ENCODE measurements at regions not wholly inside any gene's neighbourhood (a gene's known extent, or its start where the extent isn't known, plus 50 kb on each side); places are given as distances from the start of the nearest gene placed in this dataset.
"Not testable (repeated sequence)": the region's sequence is repeated elsewhere in the genome, so short reads cannot be mapped to it uniquely, and the experiment has no call there.

DNA sequence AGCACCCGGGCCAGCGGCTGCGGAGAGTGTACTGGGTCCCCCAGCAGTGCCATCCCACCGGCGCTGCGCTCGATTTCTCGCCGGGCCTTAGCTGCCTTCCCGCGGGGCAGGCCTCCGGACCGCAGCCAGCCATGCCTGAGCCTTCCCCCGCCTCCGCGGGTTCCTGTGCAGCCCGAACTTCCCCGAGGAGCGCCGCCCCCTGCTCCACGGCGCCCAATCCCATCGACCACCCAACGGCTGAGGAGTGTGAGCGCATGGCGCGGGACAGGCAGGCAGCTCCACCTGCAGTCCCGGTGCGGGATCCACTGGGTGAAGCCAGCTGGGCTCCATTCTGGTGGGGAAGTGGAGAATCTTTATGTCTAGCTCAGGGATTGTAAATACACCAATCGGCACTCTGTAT, 325.4 kb downstream of the PPP1R3A start:
- DNase-seq (ENCODE audit: low spot score): not testable (repeated sequence)

DNA sequence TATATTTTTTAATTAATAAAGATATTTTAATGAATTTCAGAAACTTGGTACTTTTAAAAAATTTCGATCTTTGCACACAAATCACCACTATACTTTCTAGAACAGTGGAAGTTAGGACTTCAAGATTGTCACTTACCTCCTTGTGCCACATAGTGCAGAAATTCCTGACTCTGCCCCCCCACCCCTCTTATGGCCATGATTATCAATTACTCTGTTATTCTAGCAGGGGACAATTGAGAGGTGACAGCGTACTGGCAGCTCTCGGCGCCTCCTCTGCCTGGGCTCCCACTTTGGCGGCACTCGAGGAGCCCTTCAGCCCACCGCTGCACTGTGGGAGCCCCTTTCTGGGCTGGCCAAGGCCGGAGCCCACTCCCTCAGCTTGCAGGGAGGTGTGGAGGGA, 325.9 kb downstream of the PPP1R3A start:
- DNase-seq (ENCODE audit: low spot score): not testable (repeated sequence)

- no peak for DNase-seq (ENCODE audit: low spot score)
Measured at GRCh38 chr7:113582471-113582870, 336.3 kb downstream of the PPP1R3A start.

- not testable (repeated sequence) for DNase-seq (ENCODE audit: low spot score)
Measured at GRCh38 chr7:113563257-113563656, 355.6 kb downstream of the PPP1R3A start.

DNA sequence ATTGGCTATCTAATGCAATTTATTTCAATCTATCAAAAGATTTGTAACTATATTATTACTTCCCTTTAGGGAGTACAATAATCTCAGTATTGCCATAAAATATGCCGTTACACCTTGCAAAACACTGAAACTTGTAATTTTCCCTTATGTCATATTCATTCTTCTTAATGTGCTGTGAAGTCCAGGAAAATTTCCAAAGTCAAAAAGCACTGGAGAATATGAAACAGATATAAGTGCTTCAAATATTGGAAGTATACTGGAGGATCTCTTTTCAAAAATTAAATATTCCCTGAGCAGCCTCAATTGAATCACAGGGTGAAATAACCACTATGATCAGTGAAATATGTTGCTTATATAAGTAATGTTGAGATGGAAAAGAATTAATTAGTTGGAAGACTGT, 356.0 kb downstream of the PPP1R3A start:
- no peak for DNase-seq (ENCODE audit: low spot score)

DNA sequence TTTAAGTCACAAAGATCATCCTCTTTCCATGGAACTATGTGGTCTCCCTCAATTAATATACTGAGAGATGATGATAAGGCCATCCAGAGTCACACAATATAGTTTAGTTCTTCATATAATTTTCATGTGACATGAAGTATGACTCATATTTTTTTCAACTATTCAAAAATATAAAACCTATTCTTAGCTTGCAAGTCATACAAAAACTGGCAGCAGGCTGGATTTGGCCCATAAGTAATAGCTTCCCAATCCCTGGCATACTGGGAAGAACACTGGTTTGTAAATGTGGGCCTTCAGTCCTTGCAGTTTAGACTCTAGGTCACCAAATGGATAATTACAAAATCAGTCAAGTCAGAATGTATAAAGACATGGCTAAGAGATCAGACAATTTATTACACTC, 356.6 kb downstream of the PPP1R3A start:
- DNase-seq (ENCODE audit: low spot score): no peak

DNA sequence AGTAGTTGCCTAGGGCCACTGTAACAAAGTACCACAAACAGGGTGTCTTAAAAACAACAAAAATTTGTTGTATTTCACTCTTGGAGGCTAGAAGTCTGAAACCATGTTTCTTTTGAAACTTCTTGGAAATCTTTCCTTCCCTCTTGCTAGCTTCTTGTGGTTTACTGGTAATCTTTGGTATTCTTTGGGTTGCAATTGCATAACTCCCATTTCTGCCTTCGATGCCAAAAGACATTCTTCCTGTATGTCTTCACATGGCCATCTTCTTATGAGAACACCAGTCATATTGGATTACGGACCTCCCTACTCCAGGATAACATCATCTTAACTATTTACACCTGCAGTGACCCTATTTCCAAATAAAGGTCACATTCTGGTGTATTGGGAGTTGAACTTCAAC, 357.4 kb downstream of the PPP1R3A start:
- no peak for DNase-seq (ENCODE audit: low spot score)

- DNase-seq (ENCODE audit: low spot score): no peak
Measured at GRCh38 chr7:113550966-113551365, 367.8 kb downstream of the PPP1R3A start.

DNA sequence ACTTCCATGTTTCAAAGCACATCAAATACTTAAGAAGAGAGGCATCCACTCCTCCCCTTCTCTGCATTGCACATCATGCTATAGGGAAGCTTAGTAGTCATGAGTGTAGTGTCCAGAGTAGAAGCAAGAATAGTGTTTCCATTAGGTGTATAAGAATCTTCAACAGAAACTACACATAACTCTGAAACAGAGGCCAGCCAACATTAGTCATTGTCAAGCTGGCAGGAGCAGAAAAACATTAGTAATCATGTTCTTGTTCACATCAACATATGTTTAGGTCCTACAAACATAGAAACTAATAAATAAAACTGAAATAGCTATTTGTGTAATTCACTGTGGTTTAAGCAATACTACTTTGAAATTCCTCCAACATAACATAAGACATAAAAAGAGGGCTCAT, 370.2 kb downstream of the PPP1R3A start:
- DNase-seq (ENCODE audit: low spot score): no peak

- no peak for DNase-seq (ENCODE audit: low spot score)
Measured at GRCh38 chr7:113548137-113548536, 370.7 kb downstream of the PPP1R3A start.

DNA sequence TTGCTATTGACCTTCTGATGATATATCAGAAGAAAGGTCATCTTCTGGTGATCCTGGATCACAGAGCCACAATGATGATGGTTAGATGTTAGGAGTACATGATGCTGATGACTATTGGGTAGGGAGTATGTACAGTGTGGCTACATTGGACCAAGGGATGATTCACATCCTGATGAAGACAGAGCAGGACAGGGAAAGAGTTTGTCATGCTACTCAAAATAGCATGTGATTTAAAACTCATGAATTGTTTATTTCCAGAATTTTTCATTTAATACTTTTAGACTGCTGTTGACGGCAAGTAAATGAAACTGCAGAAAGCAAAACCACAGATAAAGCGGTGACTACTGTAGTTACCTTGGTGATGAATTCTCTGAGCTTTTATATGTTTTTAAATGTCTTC, 397.3 kb downstream of the PPP1R3A start:
- no peak for DNase-seq (ENCODE audit: low spot score)

DNA sequence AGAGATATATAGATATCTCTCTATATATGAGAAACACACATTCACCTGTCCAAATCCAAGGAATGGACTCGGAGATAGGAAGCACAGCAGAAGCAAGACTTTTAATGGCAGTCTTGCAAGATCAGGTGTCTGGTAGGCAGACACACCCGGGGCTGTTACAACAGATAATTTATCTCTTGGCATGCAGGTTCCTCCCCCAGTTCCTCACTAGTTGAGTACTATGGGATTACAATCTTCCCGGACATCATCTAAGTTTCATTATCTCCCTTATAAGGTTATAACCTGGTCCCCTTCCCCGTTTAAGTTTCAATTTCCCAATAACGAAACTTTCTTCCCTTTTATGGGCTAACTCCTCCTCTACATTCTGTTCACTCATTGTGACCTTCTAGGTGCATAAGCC, 399.3 kb downstream of the PPP1R3A start:
- DNase-seq (ENCODE audit: low spot score): no peak

DNA sequence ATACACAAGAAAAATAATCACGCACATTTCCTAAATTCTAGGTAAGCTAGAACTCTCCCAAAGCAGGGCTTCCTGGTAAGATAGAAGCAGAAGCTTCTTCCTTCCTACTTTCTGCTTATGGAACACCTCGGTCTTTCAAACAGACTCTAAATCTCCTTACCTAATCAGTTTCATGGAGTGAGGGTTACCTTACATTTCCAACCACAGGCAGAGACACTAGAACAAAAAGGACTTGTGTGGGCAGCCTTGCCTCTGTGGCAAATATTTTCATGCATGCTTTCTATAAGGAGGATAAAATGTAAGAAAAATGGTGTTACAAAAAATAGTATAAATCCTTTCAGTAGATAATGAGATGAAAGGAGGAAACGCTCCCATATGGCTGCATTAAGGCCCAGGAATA, 386.3 kb upstream of the SMIM30 start:
- DNase-seq (ENCODE audit: low spot score): no peak

- no peak for DNase-seq (ENCODE audit: low spot score)
Measured at GRCh38 chr7:113504142-113504541, 385.8 kb upstream of the SMIM30 start.

DNA sequence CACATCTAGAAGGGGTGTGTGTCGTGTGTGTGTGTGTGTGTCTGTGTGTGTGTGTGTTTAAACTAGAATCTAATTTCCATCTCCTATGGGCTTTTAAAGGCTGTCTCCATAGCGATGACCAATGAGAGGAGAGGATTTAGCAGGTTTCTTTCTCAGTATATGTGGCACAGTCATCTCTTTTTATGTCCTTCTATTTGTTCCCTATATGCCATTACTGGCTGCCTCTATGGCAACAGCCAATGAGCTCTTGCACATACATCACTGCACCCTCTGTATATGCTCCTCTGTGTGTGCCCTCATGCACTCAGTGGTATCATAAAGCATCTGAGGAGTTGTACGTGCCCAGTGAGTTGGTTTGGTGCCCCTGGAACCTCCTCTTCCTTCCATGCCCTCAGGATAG, 378.2 kb upstream of the SMIM30 start:
- DNase-seq (ENCODE audit: low spot score): not testable (repeated sequence)

GRCh38 chr7:113494797-113495566, 376.6 kb upstream of the SMIM30 start:
- DNase-seq (ENCODE audit: low spot score): not testable (repeated sequence)

GRCh38 chr7:113491305-113491704, 373.0 kb upstream of the SMIM30 start:
- no peak for DNase-seq (ENCODE audit: low spot score)

DNA sequence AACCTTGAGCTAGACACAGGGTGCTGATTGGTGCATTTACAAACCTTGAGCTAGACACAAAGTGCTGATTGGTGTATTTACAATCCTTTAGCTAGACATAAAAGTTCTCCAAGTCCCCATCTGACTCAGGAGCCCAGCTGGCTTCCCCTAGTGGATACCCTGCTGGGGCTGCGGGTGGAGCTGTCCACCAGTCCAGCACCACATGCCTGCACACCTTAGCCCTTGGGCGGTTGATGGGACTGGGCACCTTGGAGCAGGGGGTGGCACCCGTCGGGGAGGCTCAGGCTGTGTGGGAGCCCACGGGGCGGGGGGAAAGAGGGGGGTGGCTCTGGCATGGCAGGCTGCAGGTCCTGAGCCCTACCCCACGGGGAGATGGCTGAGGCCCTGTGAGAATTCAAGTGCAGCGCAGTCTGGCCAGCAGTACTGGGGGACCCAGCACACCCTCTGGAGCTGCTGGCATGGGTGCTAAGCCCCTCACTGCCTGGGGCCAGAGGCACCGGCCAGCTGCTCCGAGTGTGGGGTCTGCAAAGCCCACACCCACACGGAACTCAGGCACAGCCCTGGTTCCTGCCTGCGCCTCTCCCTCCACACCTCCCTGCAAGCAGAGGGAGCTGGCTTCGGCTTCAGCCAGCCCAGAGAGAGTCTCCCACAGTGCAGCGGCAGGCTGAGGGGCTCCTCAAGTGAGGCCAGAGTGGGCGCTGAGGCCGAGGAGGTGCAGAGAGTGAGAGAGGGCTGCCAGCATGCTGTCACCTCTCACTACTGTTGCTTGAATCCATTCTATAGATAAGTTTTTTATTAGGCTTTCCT, 369.8 kb upstream of the SMIM30 start:
- no peak for DNase-seq (ENCODE audit: low spot score)

- DNase-seq (ENCODE audit: low spot score): no peak
Measured at GRCh38 chr7:113486548-113486947, 368.2 kb upstream of the SMIM30 start.

DNA sequence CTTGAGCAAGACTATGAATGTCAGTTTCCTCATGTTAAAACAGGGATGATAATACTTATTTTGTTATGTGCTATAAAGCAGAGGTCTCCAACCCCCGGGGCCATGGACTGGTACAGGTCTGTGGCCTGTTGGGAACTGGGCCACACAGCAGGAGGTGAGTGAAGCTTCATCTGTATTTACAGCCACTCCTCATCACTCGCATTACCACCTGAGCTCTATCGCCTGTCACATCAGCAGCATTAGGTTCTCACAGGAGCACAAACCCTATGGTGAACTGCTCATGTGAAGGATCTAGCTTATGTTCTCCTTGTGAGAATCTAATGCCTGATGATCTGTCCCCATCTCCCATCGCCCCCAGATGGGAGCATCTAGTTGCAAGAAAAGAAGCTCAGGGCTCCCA, 365.3 kb upstream of the SMIM30 start:
- no peak for DNase-seq (ENCODE audit: low spot score)

DNA sequence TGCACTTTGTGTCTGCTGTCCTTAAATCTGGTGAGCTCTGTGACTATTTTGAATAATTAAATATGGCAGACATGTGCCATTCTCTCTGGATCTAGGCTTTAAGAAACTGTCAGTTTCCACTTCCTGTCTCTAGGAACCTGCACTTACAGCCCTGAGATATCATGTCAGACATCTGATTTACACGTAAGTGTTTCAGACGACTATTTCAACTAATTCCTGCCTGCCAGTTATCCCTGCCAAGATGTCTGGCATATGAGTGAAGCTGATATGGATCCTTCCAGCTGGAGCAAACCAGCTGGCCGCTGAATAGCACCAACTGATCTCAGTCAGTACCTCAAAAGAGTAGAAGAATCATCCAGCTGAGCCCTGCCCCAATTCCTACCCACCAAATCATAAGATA, 362.2 kb upstream of the SMIM30 start:
- no peak for DNase-seq (ENCODE audit: low spot score)

DNA sequence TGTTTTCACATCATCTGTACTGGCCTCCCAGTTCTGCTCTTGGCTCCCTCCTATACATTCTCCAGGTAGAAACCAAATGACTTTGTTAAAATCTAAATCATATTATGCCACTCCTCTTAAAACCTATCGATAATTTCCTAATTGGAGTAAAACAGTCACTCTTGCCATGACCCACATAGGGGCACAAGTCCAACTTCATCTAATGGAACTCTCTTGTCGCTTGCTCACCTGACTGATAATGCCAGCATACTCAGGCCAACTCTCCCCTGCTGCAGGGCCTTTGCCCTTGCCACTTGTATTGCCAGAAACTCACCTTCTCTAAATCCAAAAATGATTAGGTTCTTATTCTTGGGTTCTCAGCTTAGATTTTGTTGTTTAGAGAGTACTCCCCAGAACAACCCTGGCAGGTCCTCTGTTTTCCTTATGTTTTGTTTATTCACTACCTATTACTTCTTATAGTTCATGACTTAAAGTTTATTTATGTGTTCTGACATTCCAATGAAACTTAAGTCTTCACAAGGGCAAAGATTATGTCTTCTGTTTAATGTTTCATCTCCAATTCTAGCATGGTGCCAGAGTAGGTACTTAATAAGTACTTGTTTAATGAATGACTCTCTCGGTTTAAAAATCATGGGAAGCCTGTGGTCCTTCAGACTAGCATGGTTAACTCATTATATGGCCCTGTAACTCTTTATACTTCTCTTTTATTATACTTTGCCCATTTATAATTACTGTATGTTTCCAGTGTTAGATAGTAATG, 345.9 kb upstream of the SMIM30 start:
- DNase-seq (ENCODE audit: low spot score): no peak

DNA sequence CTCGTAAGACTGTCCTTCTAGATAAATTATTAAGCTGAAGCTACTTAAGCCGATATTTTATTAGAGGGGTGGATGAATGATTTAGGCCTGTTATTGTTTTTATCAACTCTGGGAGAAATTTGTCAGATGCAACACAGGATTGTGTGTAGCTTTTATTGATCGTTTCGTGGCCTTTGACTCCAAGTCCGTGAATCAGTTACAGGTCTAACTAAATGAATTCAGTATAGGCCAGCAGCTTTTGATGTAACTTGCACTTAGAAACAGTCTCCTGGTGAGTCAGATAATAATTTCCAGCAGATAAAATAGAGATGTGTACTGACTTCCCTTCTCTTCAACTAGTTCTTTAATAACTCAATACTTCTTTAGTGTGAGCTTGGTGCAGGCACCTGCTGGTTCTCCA, 341.7 kb upstream of the SMIM30 start:
- no peak for DNase-seq (ENCODE audit: low spot score)
